Mucosa of descending colon (tissue), 3 donors: ENCODE measurements at regions not wholly inside any gene's neighbourhood (a gene's known extent, or its start where the extent isn't known, plus 50 kb on each side); places are given as distances from the start of the nearest gene placed in this dataset.
"Not testable (repeated sequence)": the region's sequence is repeated elsewhere in the genome, so short reads cannot be mapped to it uniquely, and the experiment has no call there.

Experiments
- ATAC-seq: fragments of 200-7000 bp; cut with Tn5 transposase; one replicate; pipeline ENCODE4 v1.9.1; 2020; ENCODE audit warnings: mild to moderate bottlenecking, moderate library complexity
- DNase-seq, 3 donors: peaks; one replicate each; pipeline ENCODE4 v3.0.0-alpha.2; 2020
- H3K36me3 ChIP-seq: fragments of 200-600 bp; one replicate; pipeline ENCODE4 v1.8.0; 2021; ENCODE audit warnings: low read depth, mild to moderate bottlenecking
- H3K4me1 ChIP-seq: fragments of 200-600 bp; one replicate; pipeline ENCODE4 v1.8.0; 2021; ENCODE audit warnings: low read depth, mild to moderate bottlenecking
- H3K4me3 ChIP-seq: fragments of 200-600 bp; one replicate; pipeline ENCODE4 v1.8.0; 2021; ENCODE audit warnings: mild to moderate bottlenecking
- H3K9me3 ChIP-seq: fragments of 200-600 bp; one replicate; pipeline ENCODE4 v1.8.0; 2021; ENCODE audit warnings: mild to moderate bottlenecking
- CTCF ChIP-seq: fragments of 200-600 bp; IDR thresholded peaks from one replicate; pipeline ENCODE4 v1.8.0; 2022; ENCODE audit warnings: antibody characterized with exemption, mild to moderate bottlenecking
- intact Hi-C, 2 donors: fragments of 100-400 bp; cut with DNase I in 1 of 2; cut with micrococcal nuclease in 1 of 2; formaldehyde crosslinking; loops; one replicate each; pipeline versions ENCODE4 v1.11.0 to v1.11.1; 2022; cut with DNase I, micrococcal nuclease
- donor health status: DM: no; HTN: no; CAD: no; lungs with moderate emphysema.
- donor health status: DM: no; HTN: no; CAD: no.
- donor health status: DM: no; HTN: yes; CAD: no.

- no peak for TF ChIP-seq CTCF
- DNase-seq, result no peak
- H3K4me1 ChIP-seq, result no peaks in the 10 kb centered on the region
- H3K4me3 ChIP-seq, result no peak overlapping the region
- intact Hi-C loops, result no loop called here
- no peaks in the 10 kb centered on the region for H3K36me3 ChIP-seq
- H3K9me3 ChIP-seq, result no peaks in the 10 kb centered on the region
- no peak for ATAC-seq
These were observed 108.6 kb downstream of the ZMAT1 start for GRCh38 chrX:101823236-101823635.

GRCh38 chrX:101817739-101818138 lies 114.1 kb downstream of the ZMAT1 start:
- H3K4me3 ChIP-seq, H3K36me3 ChIP-seq, H3K9me3 ChIP-seq, DNase-seq, intact Hi-C loops, ATAC-seq, H3K4me1 ChIP-seq: not testable (repeated sequence)

GRCh38 chrX:101813200-101813599 lies 118.6 kb downstream of the ZMAT1 start:
- Histone ChIP-seq H3K36me3 (no peaks in the 10 kb centered on the region), H3K4me1 (no peaks in the 10 kb centered on the region), H3K9me3 (peaks cover 2% of the 10 kb centered on the region), H3K4me3 (no peak overlapping the region)
- intact Hi-C loops, result no loop called here
- TF ChIP-seq CTCF, result no peak
- no peak for ATAC-seq
- DNase-seq, result no peak

GRCh38 chrX:101803451-101803850 lies 128.4 kb downstream of the ZMAT1 start:
- Histone ChIP-seq H3K9me3 (no peaks in the 10 kb centered on the region), H3K4me1 (no peaks in the 10 kb centered on the region), H3K4me3 (no peak overlapping the region), H3K36me3 (no peaks in the 10 kb centered on the region)
- intact Hi-C loops, result no loop called here
- ATAC-seq (no peak), DNase-seq (peak in 1 of 3 donors; percentile 3)
- no peak for TF ChIP-seq CTCF

GRCh38 chrX:101799387-101799786 lies 132.4 kb downstream of the ZMAT1 start:
- no peaks in the 10 kb centered on the region for H3K9me3 ChIP-seq
- no peaks in the 10 kb centered on the region for H3K4me1 ChIP-seq
- ATAC-seq (peak; percentile 100), DNase-seq (peak; percentile 65 to 95 (median 71))
- TF ChIP-seq CTCF, result peak; percentile 25
- intact Hi-C loops, result loop anchor here in 1 of 2 donors (10.0 kb wide), 1 partner anchor 205 kb away; no protein-coding TSS in a partner anchor
- no peaks in the 10 kb centered on the region for H3K36me3 ChIP-seq
- no peak overlapping the region for H3K4me3 ChIP-seq

- intact Hi-C loops, result no loop called here
- H3K4me1 ChIP-seq, result no peaks in the 10 kb centered on the region
- H3K36me3 ChIP-seq, result no peaks in the 10 kb centered on the region
- no peak for ATAC-seq
- no peak for TF ChIP-seq CTCF
- H3K9me3 ChIP-seq, result no peaks in the 10 kb centered on the region
- no peak for DNase-seq
- no peak overlapping the region for H3K4me3 ChIP-seq
These were observed 128.3 kb upstream of the ARMCX2 start for GRCh38 chrX:101787934-101788333.
